PC-9 (cell line): ENCODE measurements at regions not wholly inside any gene's neighbourhood (a gene's known extent, or its start where the extent isn't known, plus 50 kb on each side); places are given as distances from the start of the nearest gene placed in this dataset.

Experiments used
- CTCF ChIP-seq: fragments of 200-600 bp; sonication (generic); conservative IDR thresholded peaks from 2 replicates; pipeline ENCODE4 v1.6.1; 2017; ENCODE audit warnings: mixed run types, antibody characterized with exemption, mild to moderate bottlenecking, moderate library complexity
- EZH2 ChIP-seq: fragments of 200-600 bp; sonication (generic); IDR thresholded peaks from 2 replicates; pipeline ENCODE4 v1.8.0; 2017; ENCODE audit warnings: antibody characterized with exemption, low read depth

- TF ChIP-seq CTCF = no peak
- no peak for TF ChIP-seq EZH2
These were observed 366.0 kb upstream of the SHH start for GRCh38 chr7:156178214-156178613.
